Endothelial cell of umbilical vein (primary cell): ENCODE measurements at regions not wholly inside any gene's neighbourhood (a gene's known extent, or its start where the extent isn't known, plus 50 kb on each side); places are given as distances from the start of the nearest gene placed in this dataset.

Experiments
- BruUV-seq: library from RNA; stranded (reverse); fragments of 400-500 nt; replicated peaks from 2 replicates; lab custom pipeline; 2021; lab: Mats Ljungman, UMichigan
- CTCF ChIA-PET: fragments of 300-600, 350-600 bp; sonication (Branson Sonifier 250); formaldehyde crosslinking; loops from one replicate; lab custom pipeline; 2021; ENCODE audit warnings: antibody characterized with exemption, inconsistent platforms; lab: Charles Lee
- POLR2A ChIA-PET: fragments of 300-600, 350-600 bp; sonication (Branson Sonifier 250); formaldehyde crosslinking; loops from one replicate; lab custom pipeline; 2021; ENCODE audit warnings: antibody characterized with exemption, inconsistent platforms; lab: Charles Lee
- DNase-seq: peaks from one replicate; pipeline ENCODE4 v3.0.0-alpha.2; 2011; ENCODE audit warnings: low read depth, low spot score
- FAIRE-seq: peaks from 2 replicates; lab custom pipeline; 2011; peaks lifted over from hg19 to GRCh38; lab: Jason Lieb, UNC
- H2AFZ ChIP-seq: 2 replicates; pipeline ENCODE4 v1.6.0; 2012; ENCODE audit warnings: low read depth, low read length, control low read depth, inconsistent platforms
- H3K27ac ChIP-seq: 2 replicates; pipeline ENCODE4 v1.5.1; 2011; ENCODE audit warnings: low read depth, mild to moderate bottlenecking, control low read depth, low read length, moderate library complexity; ENCODE audit not compliant: insufficient read depth
- H3K27me3 ChIP-seq, 2 experiments: 2 replicates each; pipeline versions ENCODE4 v1.6.0 to v1.6.1; 2011; ENCODE audit warnings: low read length in 2 of 2, mixed read lengths in 1 of 2; ENCODE audit not compliant: control insufficient read depth in 2 of 2, insufficient read depth in 2 of 2
- H3K36me3 ChIP-seq, 2 experiments: 2 replicates in 1 of 2; 3 replicates in 1 of 2; pipeline ENCODE4 v1.5.1; 2011; ENCODE audit warnings: low read length in 2 of 2, mild to moderate bottlenecking in 1 of 2, moderate library complexity in 1 of 2; ENCODE audit not compliant: control insufficient read depth in 2 of 2, insufficient read depth in 2 of 2; ENCODE audit errors: extremely low read depth in 1 of 2
- H3K4me1 ChIP-seq: 3 replicates; pipeline ENCODE4 v1.5.1; 2011; ENCODE audit warnings: mild to moderate bottlenecking, low read length; ENCODE audit not compliant: control insufficient read depth, insufficient read depth; ENCODE audit errors: extremely low read depth
- H3K4me2 ChIP-seq: 2 replicates; pipeline ENCODE4 v1.6.1; 2011; ENCODE audit warnings: low read length, control low read depth, mixed read lengths; ENCODE audit not compliant: insufficient read depth
- H3K4me3 ChIP-seq, 3 experiments: fragments of 200-600 bp in 1 of 3; sonication (generic), shearing (Covaris generic) in 1 of 3; replicated peaks in 1 of 3; 2 replicates each; pipeline ENCODE4 v1.5.1; 2011 to 2016; ENCODE audit warnings: control low read depth in 3 of 3, low read length in 3 of 3, mild to moderate bottlenecking in 2 of 3, inconsistent platforms in 1 of 3, low read depth in 1 of 3, moderate library complexity in 1 of 3; ENCODE audit not compliant: insufficient read depth in 1 of 3
- H3K79me2 ChIP-seq: 2 replicates; pipeline ENCODE4 v1.6.0; 2012; ENCODE audit warnings: low read length, inconsistent platforms; ENCODE audit not compliant: control insufficient read depth, insufficient read depth
- H3K9ac ChIP-seq: replicated peaks from 2 replicates; pipeline ENCODE3; 2011; ENCODE audit warnings: low read length, control low read depth; ENCODE audit not compliant: insufficient read depth; ENCODE audit errors: extremely low read depth
- H3K9me1 ChIP-seq: replicated peaks from 3 replicates; pipeline ENCODE4 v1.6.0; 2011; ENCODE audit warnings: mild to moderate bottlenecking, low read length; ENCODE audit not compliant: control insufficient read depth, insufficient read depth; ENCODE audit errors: extremely low read depth
- H3K9me3 ChIP-seq: replicated peaks from 2 replicates; pipeline ENCODE4 v1.5.1; 2012; ENCODE audit warnings: low read length, inconsistent platforms; ENCODE audit not compliant: control insufficient read depth, insufficient read depth
- H4K20me1 ChIP-seq: replicated peaks from 2 replicates; pipeline ENCODE3; 2011; ENCODE audit warnings: mild to moderate bottlenecking, low read length; ENCODE audit not compliant: control insufficient read depth, insufficient read depth; ENCODE audit errors: extremely low read depth
- CTCF ChIP-seq, 2 donors: IDR thresholded peaks; 1 replicate in 1 of 2; 2 replicates in 1 of 2; pipeline ENCODE4 v1.5.1; 2011; ENCODE audit warnings: low read length in 2 of 2, mild to moderate bottlenecking in 2 of 2, moderate library complexity in 2 of 2, control low read depth in 1 of 2, inconsistent platforms in 1 of 2, low read depth in 1 of 2; ENCODE audit not compliant: insufficient read depth in 1 of 2; ENCODE audit errors: extremely low read depth in 1 of 2
- EZH2 ChIP-seq: IDR thresholded peaks from 2 replicates; pipeline ENCODE4 v1.6.1; 2012; ENCODE audit warnings: borderline replicate concordance, low read depth, mild to moderate bottlenecking, moderate library complexity, low read length, inconsistent platforms; ENCODE audit not compliant: severe bottlenecking
- FOS ChIP-seq: IDR thresholded peaks from 2 replicates; pipeline ENCODE4 v1.6.1; 2011; ENCODE audit warnings: mild to moderate bottlenecking, low read length, moderate library complexity, borderline replicate concordance; ENCODE audit not compliant: insufficient read depth
- GATA2 ChIP-seq: IDR thresholded peaks from 2 replicates; pipeline ENCODE4 v1.7.0; 2011; ENCODE audit warnings: low read depth, mild to moderate bottlenecking, moderate library complexity, mixed read lengths, low read length; ENCODE audit not compliant: insufficient read length, insufficient read depth
- JUN ChIP-seq: IDR thresholded peaks from 2 replicates; pipeline ENCODE4 v1.6.1; 2011; ENCODE audit warnings: borderline replicate concordance, low read depth; ENCODE audit not compliant: insufficient read length, insufficient read depth
- MAX ChIP-seq: IDR thresholded peaks from 2 replicates; pipeline ENCODE4 v1.6.1; 2011; ENCODE audit not compliant: insufficient read depth, insufficient read length
- MYC ChIP-seq: IDR thresholded peaks from one replicate; pipeline ENCODE4 v1.6.1; 2011; ENCODE audit warnings: mild to moderate bottlenecking, low read depth, low read length
- POLR2A ChIP-seq: IDR thresholded peaks from 2 replicates; pipeline ENCODE4 v1.6.1; 2012; ENCODE audit warnings: low read depth, mild to moderate bottlenecking, control low read depth, low read length
- POLR2AphosphoS5 ChIP-seq: IDR thresholded peaks from 2 replicates; pipeline ENCODE4 v1.6.1; 2012; ENCODE audit warnings: low read depth, mild to moderate bottlenecking, control low read depth, low read length, moderate library complexity; ENCODE audit not compliant: insufficient read depth
- dilution Hi-C: fragments of 300-500 bp; cut with MboI; formaldehyde crosslinking; loops from one replicate; pipeline ENCODE4 v1.15.0; 2019; ENCODE audit warnings: low sequenced_read_pairs; ENCODE audit not compliant: extremely low pct_ligation_motif_present
- intact Hi-C: fragments of 100-400 bp; cut with micrococcal nuclease; formaldehyde crosslinking; loops from one replicate; pipeline ENCODE4 v1.10.0; 2022

GRCh38 chr7:125118444-125118843, 188.8 kb upstream of the POT1 start:
- Histone ChIP-seq H2AFZ (no peak overlapping the region), H3K9me1 (no peaks in the 10 kb centered on the region), H3K4me3 (no peak overlapping the region), H3K9me3 (no peaks in the 10 kb centered on the region), H3K4me1 (no peaks in the 10 kb centered on the region), H3K9ac (no peak overlapping the region), H4K20me1 (no peaks in the 10 kb centered on the region), H3K4me2 (no peak overlapping the region), H3K27me3 (no peaks in the 10 kb centered on the region), H3K36me3 (no peaks in the 10 kb centered on the region), H3K79me2 (no peaks in the 10 kb centered on the region), H3K27ac (no peak overlapping the region)
- ChIA-PET POLR2A (no interaction called here), CTCF (no interaction called here)
- DNase-seq = no peak
- dilution Hi-C loops (no loop called here), intact Hi-C loops (no loop called here)
- FAIRE-seq = no peak
- TF ChIP-seq CTCF (IDR thresholded peaks at IDR 0.05; ENCODE audit: extremely low read depth in 1 of 2, insufficient read depth in 1 of 2, low read depth in 1 of 2, low read length in 2 of 2) (no peak), POLR2AphosphoS5 (no peak), MYC (no peak), EZH2 (no peak), JUN (no peak), FOS (no peak), MAX (no peak), POLR2A (no peak), GATA2 (no peak)
- BruUV-seq = no TSS peak
